Suprapubic skin (tissue), 4 donors: ENCODE measurements at regions not wholly inside any gene's neighbourhood (a gene's known extent, or its start where the extent isn't known, plus 50 kb on each side); places are given as distances from the start of the nearest gene placed in this dataset.

ENCODE experiments used
- DNase-seq, 2 donors: peaks; one replicate each; pipeline ENCODE4 v3.0.0-alpha.2; 2019; ENCODE audit warnings: low spot score in 2 of 2
- H3K27ac ChIP-seq: fragments of 200-600 bp; sonication (generic); one replicate; pipeline ENCODE4 v1.5.1; 2019
- H3K27me3 ChIP-seq: fragments of 200-600 bp; sonication (generic); one replicate; pipeline ENCODE4 v1.5.1; 2019
- H3K36me3 ChIP-seq: fragments of 200-600 bp; sonication (generic); one replicate; pipeline ENCODE4 v1.5.1; 2019
- H3K4me1 ChIP-seq: fragments of 200-600 bp; sonication (generic); one replicate; pipeline ENCODE4 v1.5.1; 2019
- H3K4me3 ChIP-seq: fragments of 200-600 bp; sonication (generic); one replicate; pipeline ENCODE4 v1.5.1; 2019; ENCODE audit warnings: mild to moderate bottlenecking
- H3K9me3 ChIP-seq: fragments of 200-600 bp; sonication (generic); one replicate; pipeline ENCODE4 v1.5.1; 2019
- CTCF ChIP-seq, 2 donors: fragments of 200-600 bp in 1 of 2; fragments of 450-650 bp in 1 of 2; sonication (generic) in 1 of 2; IDR thresholded peaks; one replicate each; pipeline ENCODE4 v1.5.1; 2016 to 2019; ENCODE audit warnings: antibody characterized with exemption in 2 of 2, mild to moderate bottlenecking in 1 of 2, moderate library complexity in 1 of 2
- EP300 ChIP-seq: sonication (generic); formaldehyde crosslinking; IDR thresholded peaks from one replicate; pipeline ENCODE4 v1.6.1; 2017; ENCODE audit warnings: antibody characterized with exemption
- POLR2A ChIP-seq, 2 donors: fragments of 450-650 bp; IDR thresholded peaks; one replicate each; pipeline ENCODE4 v1.6.1; 2017; ENCODE audit warnings: antibody characterized with exemption in 2 of 2, mild to moderate bottlenecking in 2 of 2, moderate library complexity in 2 of 2
- POLR2AphosphoS5 ChIP-seq, 3 donors: sonication (generic); formaldehyde crosslinking; IDR thresholded peaks; one replicate each; pipeline ENCODE4 v1.6.1; 2017; ENCODE audit warnings: antibody characterized with exemption in 3 of 3
- WGBS: methylation state at CpG from one replicate; pipeline ENCODE4 v1.1.5; 2018; 5-methylcytosine and 5-hydroxymethylcytosine counted together

DNA sequence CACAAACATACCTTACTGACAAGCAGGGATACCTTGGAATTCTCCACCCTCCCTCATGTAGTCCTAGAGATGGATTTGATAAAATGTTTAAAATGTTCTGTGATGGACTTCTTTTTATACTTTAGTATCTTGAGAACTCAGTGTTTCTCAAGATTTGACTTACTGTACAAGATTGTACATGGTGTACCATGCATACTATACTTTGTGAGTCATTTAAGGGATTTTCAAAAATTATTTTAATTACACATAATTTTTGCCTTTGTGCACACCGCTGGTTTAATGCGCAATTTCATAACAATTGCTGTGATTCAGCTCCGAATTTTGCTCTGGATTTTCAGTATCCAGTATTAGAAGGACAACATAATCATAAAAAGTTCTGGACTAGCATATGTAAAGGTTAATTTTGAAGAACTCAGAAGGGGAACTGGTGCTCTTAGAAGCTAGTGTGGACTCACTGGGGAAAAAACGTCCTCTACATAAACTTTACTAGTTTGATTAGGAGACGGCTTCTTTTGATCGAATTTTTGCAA lies 78.6 kb upstream of the ACSL3 start:
- Histone ChIP-seq H3K9me3 (no peaks in the 10 kb centered on the region), H3K27me3 (no peaks in the 10 kb centered on the region), H3K27ac (no peak overlapping the region), H3K4me3 (no peak overlapping the region), H3K36me3 (no peaks in the 10 kb centered on the region), H3K4me1 (no peaks in the 10 kb centered on the region)
- TF ChIP-seq POLR2AphosphoS5 (IDR thresholded peaks at IDR 0.05) (no peak), POLR2A (IDR thresholded peaks at IDR 0.05) (no peak), EP300 (no peak), CTCF (IDR thresholded peaks at IDR 0.05) (no peak)
- WGBS: 88% methylated on average over 6 of the region's 6 CpGs
- DNase-seq: no peak

GRCh38 chr2:222783592-222783991 lies 77.2 kb upstream of the ACSL3 start:
- 76% methylated on average over 1 of the region's 1 CpG for WGBS
- Histone ChIP-seq H3K4me3 (no peak overlapping the region), H3K27me3 (no peaks in the 10 kb centered on the region), H3K9me3 (no peaks in the 10 kb centered on the region), H3K4me1 (no peaks in the 10 kb centered on the region), H3K36me3 (no peaks in the 10 kb centered on the region), H3K27ac (no peak overlapping the region)
- TF ChIP-seq POLR2A (IDR thresholded peaks at IDR 0.05): no peak
- TF ChIP-seq EP300: no peak
- TF ChIP-seq POLR2AphosphoS5 (IDR thresholded peaks at IDR 0.05): no peak
- no peak for TF ChIP-seq CTCF (IDR thresholded peaks at IDR 0.05)
- DNase-seq: no peak

GRCh38 chr2:222790932-222791331 lies 69.9 kb upstream of the ACSL3 start:
- Histone ChIP-seq H3K36me3 (no peaks in the 10 kb centered on the region), H3K4me1 (peaks cover 9% of the 10 kb centered on the region), H3K27me3 (no peaks in the 10 kb centered on the region), H3K27ac (no peak overlapping the region), H3K4me3 (no peak overlapping the region), H3K9me3 (no peaks in the 10 kb centered on the region)
- WGBS: 94% methylated on average over 7 of the region's 7 CpGs
- no peak for DNase-seq
- no peak for TF ChIP-seq EP300
- TF ChIP-seq POLR2AphosphoS5 (IDR thresholded peaks at IDR 0.05): no peak
- no peak for TF ChIP-seq CTCF (IDR thresholded peaks at IDR 0.05)
- no peak for TF ChIP-seq POLR2A (IDR thresholded peaks at IDR 0.05)

- H3K4me1 ChIP-seq: peaks cover 16% of the 10 kb centered on the region
- H3K4me3 ChIP-seq: no peak overlapping the region
- no peaks in the 10 kb centered on the region for H3K9me3 ChIP-seq
- peak overlapping the region; percentile 21 for H3K27ac ChIP-seq
- TF ChIP-seq CTCF (IDR thresholded peaks at IDR 0.05) (no peak), POLR2AphosphoS5 (IDR thresholded peaks at IDR 0.05) (no peak), POLR2A (IDR thresholded peaks at IDR 0.05) (no peak), EP300 (no peak)
- no peaks in the 10 kb centered on the region for H3K27me3 ChIP-seq
- no peaks in the 10 kb centered on the region for H3K36me3 ChIP-seq
- WGBS: 61% methylated on average over 14 of the region's 14 CpGs
- peak in 1 of 2 donors; percentile 81 for DNase-seq
These were observed 68.7 kb upstream of the ACSL3 start for GRCh38 chr2:222792001-222792611.

DNA sequence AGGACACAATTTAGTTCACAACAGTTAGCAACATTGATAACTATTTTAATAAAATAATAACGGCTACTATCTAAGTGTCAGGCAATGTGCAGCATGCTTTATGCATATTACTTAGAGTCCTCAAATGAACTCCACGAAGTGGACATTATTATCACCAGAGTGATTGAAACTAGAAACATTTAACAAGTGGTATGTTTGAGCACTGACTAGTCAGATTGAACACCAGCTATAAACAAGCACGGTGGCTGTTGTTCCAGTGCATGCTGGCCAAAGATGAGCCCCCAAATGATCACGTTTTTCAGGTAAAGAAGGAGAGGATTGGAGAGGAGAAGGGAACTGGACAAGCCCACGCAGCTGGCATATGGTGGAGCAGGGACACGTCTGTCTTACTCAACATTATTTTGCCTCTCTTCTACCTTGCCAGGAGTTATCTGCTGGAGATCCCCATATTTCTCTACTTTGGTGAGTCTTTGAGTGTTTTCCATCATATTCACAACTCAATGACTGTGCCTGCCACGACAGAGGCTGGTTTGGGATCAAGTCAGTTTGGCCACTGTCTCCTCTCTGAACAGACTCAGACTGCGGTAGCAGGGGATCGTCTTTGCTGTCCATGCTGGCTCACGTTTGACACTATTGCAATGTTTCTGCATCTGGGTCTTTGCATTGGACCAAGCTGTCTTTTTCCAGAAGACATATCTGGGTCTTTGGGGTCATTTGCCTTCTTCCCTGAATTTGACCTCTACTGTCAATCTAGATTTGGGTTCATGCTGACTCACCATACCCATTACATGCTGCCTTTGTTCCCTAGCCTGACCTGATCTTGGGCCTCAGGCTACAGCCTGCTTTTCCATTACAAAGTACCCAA lies 66.0 kb upstream of the ACSL3 start:
- no peak for DNase-seq
- Histone ChIP-seq H3K27me3 (no peaks in the 10 kb centered on the region), H3K4me1 (peaks cover 16% of the 10 kb centered on the region), H3K4me3 (no peak overlapping the region), H3K36me3 (no peaks in the 10 kb centered on the region), H3K9me3 (no peaks in the 10 kb centered on the region), H3K27ac (no peak overlapping the region)
- TF ChIP-seq CTCF (IDR thresholded peaks at IDR 0.05) (no peak), POLR2A (IDR thresholded peaks at IDR 0.05) (no peak), EP300 (no peak), POLR2AphosphoS5 (IDR thresholded peaks at IDR 0.05) (no peak)
- 79% methylated on average over 10 of the region's 10 CpGs for WGBS
